Superior temporal gyrus (tissue), 1 donor: ENCODE measurements at regions not wholly inside any gene's neighbourhood (a gene's known extent, or its start where the extent isn't known, plus 50 kb on each side); places are given as distances from the start of the nearest gene placed in this dataset.

Experiments
- DNase-seq: peaks from one replicate; pipeline ENCODE4 v3.0.0-alpha.2; 2016; ENCODE audit errors: extremely low spot score

DNA sequence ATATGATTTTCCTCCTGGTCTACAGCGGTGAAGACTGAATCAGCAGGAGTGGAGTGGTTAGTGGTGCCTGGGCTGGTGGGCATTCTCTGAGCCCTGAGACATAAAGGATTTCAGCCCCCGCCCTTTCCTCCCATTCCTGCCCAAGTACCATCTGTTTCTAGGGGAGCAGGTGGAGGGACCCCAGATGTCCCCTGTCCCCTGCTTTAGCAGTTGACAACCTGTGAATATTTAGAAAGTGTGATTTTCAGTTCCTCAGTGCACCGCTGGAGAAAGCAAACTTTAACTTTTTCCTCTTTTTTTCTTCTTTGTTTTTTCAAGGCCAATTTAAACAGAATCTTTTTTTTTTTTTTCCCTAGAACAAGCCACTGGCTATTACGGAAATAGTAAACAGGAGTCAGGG lies 163.8 kb upstream of the MYL2 start:
- DNase-seq: no peak

DNA sequence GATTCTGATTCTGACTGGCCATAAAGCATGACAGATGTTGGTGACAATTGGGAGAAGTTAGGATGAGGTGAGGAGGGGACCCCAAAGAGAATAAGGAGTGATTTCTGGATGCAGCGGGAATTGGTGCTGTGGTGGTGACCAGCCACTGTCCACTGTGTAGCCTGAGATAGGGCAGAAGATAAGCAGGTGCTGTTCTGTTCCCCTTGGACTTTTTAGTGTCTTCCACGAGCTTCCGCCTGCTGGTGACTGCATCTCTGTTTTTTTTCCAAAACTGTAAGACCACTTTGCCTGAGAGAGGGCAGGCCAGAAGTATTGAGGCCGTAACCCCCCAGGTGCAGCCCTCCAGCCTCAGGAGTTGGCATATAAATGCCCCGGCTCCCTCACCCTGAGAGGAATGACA lies 161.2 kb upstream of the MYL2 start:
- no peak for DNase-seq

DNA sequence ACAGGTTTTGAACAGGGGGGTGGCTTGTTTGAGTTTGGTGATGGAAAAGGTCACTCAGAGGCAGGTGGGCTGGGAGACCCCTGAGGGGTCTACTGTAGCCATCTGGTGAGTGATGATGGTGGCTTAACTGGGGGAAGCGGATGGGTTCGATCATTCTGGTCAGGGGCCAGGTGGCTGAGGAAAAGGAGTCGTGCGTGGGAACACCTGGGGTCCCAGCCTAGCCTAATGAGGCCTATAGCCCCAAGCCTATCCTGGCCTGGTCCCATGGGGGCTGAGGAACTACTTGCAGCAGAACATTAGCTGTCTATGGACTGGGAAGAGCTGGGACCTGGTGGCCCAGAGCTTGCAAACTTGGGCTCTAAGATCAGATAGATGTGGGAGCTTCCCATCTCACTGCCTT lies 158.4 kb upstream of the MYL2 start:
- DNase-seq: no peak

DNA sequence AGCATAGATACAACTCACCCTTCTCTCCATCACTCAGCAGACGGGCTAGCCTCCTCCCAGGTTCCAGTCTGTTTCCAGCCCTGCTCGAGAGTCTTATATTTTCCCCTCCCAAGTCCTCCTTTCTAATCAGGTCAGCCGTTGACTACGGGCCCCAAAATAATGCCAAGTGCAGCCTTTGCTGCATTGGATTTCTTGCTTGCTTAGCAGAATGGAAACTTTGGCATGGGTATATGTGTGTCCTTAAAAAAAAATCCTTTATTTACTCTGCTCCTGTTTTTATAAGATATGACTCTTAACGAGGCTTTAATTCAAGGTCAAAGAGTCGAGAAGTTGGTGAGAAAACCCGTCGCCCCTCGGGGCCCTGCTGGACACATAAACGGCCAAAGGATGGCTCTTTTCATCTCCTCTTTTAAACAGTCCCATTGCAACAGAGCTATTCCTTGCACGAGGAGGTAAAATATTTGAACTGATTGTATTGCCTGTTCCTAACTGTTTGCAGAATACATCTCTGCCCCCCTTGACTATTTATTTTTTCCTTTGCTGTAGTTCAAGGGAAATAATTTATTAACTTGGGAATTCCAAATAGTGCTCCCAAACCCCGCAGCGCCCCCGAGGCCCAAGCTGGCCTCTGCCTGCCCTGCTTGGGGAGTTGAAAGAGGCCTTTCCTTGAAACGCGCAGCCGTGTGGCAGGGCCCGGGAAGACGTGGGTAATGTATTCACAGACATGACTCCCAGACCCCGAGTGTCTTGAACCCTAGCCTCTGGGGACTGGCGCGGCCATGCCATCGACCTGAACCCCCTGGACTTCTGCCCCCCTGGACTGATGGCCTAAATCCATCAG lies 156.5 kb upstream of the MYL2 start:
- no peak for DNase-seq

DNA sequence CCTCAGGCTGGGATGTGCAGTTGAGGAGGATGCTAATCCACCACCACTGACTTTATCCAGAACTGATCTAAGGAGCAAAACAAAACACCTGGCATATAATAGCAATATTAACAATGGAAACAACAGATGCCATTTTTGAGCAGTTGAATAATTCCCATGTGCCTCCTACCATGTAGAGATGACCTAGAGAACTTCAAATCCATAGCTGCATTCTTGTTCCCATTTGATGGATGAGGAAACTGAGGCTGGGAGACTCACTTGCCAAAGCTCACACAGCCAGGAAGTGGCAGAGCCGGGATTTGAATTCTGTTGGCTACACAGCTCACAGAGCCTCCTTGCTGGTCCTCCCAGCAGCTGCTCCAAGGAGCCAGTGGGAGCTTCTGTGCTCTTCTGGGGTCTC lies 155.8 kb upstream of the MYL2 start:
- no peak for DNase-seq

DNA sequence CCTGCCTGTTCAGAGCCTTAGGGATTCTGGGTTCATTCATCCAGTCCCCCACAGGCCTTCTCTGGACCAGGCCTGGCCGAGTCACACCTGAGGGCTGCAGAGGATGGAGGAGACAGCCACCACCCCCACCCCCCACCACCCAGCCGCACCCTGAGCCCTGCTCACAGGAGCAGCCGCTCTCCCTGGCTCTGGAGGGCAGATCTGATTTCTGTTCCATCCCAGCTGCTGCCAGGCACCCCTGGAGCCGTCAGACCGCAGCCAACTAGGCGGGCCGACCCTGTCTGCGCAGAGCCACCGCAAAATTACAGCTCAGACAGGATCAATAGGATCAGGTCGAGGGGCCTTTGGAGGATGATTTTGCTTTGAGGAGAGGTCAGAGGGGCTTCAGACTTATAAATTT lies 154.6 kb upstream of the MYL2 start:
- no peak for DNase-seq

DNA sequence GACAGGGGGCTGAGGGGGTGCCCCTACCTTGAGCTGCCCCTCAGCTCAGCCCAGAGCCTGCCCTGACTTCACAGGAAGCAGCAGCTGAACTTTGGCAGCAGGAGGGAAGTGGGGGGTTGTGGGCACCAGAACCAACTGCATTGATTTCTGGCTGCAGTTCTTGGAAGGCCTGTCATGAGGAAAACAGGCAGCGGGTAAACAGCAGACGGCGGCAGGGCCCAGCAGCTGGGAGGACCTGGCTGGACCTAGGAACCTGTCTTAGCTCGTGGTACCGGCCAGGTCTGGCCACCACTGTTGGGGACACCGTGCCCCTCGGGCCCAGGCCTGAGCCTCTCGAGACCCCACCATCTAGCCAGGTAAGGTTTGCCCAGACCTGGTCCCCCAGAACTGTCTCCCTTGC lies 154.2 kb upstream of the MYL2 start:
- no peak for DNase-seq

DNA sequence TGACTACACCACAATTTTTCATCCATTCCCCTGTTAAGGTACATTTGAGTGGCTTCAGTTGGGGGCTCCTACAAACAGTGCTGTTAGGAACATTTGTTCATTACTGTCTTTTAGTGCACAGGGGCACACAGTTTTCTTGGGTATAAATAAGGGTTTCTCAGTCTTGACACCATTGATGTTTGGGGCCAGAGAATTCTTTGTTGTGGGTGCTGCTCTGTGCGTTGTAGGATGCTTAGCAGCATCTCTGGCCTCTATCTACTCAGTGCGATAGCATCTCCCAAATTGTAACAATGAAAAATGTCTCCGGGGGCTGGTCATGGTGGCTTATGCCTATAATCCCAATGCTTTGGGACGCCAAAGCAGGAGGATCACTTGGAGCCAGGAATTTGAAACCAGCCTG lies 153.0 kb upstream of the MYL2 start:
- DNase-seq: no peak

DNA sequence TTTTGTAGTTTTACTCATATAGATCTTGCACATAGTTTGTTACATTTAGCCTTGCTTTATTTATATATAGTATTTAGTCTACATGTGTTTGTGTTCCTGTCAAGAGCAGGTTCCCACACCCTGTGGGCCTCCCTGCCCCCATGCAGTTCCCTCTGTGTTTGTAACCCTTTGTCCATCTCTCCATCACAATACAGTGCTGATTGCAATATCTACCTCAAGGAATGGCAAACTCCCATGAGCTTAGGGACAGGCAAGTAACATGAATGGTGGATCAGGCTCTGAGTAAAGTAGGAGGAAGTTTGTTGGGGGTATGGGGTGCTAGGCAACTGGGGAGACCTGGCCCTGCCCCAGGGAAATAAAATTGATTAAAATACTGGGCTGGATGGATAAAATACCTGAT lies 151.9 kb upstream of the MYL2 start:
- DNase-seq: no peak

DNA sequence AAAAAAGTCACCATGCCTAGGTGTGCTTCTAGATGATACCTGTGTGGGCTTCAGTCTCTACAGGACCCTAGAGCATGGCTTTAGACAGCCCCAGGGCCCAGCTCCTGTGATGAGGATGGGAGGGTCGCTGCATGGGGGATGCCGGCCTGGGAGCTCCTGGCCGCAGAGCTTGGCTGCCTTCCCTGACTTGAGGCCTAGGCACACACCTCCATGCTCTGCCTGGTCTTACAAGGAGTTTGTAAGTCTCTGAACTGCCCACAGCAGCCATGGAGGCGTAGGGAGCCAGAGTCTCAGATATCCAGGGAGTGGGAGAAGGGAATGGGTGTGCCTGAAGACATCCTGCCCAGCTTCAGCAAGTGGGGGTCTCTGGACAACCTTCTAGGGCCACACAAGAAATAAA lies 149.5 kb upstream of the MYL2 start:
- DNase-seq: no peak

DNA sequence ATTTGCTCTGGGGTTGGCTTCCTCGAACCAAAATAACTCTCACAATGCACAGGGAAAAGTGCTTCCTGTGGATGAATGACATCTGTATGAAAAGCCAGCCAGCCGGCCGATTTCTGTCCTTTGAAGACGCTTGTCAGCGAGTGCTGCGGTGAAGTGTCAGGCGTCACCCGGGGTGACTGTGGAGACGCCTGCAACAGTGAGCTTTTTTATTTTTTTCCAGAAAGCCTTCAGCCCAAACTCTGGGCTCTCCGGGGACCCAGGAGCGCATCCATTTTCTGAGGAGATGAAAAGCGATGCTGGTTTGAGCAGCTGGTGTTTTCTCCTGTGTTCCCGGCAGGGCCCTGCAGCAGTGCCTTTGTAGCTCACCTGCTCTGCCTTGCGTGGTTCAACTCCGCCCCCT lies 147.9 kb upstream of the MYL2 start:
- DNase-seq: no peak

DNA sequence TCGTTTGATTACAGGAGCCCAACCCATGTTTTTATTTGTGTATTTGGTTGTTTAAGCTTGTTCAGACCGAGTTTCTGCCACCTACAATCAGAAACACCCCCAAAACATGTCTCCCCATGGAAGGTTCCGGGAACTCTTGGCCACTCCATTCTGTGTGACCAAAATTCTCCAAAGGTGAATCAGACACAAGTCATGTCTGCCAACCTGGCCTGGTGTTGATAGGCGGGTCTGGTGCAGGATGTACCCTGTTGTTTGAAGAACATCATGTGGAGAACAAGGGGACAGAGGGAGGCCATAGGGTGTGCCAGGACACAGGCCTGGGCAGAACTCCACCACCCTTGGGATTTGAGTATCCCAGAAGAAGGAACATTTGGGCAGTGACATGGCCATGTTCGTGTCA lies 147.1 kb upstream of the MYL2 start:
- no peak for DNase-seq

DNA sequence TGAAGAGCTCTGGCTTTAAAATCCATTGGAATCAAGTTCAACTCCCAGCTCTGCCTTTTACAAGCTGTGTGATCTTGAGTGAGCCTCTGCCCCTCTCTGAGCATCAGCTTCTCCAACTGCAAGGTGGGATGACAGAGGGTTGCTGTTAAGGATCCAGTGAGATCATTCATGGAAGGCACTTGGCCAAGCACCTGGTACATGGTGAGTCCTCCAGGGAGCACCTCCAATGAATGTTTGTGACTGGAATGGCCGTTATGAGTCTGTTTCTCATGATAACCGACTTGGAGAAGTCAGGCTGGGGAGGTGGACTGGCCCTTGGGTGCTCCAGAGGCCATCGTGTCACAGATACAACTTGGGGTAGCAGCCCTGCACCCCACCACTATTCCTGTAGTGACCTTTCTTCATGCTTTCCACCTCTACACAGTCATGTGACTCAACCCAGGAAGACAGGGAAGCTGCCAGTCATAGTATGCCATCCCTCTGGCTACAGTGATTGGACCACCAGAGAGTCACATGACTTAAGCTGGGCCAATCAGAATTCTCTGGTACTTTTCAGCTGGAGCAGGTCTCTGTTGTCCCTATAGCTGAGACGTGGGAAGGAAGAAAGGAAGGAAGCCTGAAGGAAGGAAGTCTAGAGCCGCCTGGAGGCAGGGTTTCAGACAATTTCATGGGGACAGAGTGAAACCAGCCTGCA lies 146.5 kb upstream of the MYL2 start:
- DNase-seq: no peak

DNA sequence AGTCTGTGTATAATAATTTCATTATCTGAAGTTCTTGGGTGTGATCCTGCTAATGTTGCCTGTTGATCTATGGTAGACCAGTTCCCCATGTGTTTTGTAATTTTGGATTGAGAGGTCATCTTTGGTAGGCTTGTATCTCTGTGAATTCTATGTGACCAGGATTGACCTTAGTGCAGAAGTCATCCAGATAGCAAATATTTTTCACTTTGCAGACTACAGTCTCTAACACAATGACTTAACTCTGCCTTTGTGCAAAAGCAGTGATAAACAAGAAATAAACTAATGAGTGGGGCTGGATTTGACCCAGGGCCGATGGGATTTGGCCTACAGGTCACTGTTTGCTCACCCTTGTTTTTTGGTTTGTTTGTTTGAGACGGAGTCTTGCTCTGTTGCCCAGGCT lies 144.6 kb upstream of the MYL2 start:
- DNase-seq: no peak

DNA sequence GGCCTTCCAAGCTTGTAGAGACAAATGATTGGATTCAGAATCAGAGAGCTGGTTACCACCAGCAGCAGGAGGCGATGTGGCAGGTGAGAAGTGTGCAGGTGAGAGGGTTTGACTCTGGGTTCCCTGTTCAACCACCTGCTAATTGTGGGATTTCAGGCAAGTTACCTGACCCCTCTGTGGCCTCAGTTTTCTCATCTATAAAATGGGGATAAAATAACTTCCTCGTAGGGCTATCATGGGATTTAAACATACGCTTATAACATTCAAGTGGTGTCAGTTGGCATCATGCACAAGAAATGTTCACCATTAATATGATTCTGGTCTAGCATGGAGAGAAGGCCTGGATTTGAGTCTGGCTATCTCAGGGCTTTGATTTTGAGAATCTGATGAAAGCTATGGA lies 143.8 kb upstream of the MYL2 start:
- DNase-seq: no peak

DNA sequence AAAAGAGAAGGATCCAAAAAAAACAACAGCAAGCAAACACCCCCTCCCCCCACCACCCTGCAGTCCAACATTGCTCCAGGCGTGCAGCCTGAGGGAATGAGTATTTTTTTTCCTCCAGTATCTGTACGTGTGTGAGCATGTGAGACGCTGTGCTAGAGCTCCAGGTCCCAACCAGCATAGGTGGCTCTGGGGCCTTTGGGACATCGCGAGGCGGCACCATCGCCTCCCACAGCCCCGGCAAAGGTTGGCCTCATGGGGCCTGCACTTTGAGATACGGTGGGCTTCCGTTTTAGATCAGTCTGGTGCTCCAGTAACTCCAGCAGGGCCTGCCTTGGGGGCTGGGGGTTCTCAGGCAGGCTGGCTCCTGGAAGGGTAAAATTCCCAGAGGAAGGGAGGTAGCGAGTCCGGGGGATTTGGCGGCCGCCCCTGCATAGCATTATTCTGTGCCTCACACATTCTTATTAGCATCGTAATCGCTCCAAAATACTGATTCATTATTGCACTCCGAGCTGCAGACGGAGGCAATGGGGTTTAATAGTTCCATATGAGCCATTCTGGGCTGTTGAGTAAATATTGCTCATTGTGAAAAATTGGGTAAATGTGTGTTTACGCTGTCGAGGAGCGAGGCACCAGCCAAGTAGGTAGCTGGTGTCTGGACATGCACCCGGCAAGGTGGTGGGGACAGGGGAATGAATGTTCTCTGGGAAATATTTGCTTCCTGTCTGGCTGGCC lies 143.1 kb upstream of the MYL2 start:
- DNase-seq: no peak

DNA sequence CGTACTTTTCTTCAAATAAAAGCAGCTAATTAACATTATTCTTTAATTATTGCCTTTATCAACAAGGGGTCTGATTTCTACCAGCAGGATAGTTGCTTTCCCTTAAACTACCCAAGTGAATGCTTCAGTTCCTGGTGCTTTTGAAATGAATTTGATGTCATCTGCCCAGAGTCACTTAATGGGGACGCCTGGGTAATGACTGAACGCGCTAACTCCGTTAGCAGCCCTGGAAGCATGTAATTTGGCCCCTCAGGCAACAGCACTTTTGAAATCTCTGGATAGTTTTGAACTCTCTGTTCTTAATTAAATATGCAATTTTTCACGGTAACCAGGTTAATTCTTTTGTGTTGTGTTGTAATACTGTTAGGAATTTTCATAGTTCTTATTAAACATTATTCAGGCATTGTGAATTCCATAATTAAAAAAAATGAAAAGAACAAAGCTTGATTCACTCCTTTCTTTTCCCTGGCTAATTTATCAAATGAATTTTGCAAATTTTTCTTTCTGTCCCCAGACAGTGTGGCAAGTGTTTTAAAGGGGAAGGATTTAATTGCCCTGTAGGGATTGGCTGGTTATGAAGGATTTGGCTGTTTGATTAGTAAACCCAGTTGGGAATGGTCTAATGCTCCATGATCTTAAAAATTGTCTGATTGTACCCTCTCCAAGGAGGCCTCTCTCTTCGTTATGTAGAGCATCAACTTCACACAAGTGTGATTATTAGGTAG lies 137.5 kb upstream of the MYL2 start:
- no peak for DNase-seq

DNA sequence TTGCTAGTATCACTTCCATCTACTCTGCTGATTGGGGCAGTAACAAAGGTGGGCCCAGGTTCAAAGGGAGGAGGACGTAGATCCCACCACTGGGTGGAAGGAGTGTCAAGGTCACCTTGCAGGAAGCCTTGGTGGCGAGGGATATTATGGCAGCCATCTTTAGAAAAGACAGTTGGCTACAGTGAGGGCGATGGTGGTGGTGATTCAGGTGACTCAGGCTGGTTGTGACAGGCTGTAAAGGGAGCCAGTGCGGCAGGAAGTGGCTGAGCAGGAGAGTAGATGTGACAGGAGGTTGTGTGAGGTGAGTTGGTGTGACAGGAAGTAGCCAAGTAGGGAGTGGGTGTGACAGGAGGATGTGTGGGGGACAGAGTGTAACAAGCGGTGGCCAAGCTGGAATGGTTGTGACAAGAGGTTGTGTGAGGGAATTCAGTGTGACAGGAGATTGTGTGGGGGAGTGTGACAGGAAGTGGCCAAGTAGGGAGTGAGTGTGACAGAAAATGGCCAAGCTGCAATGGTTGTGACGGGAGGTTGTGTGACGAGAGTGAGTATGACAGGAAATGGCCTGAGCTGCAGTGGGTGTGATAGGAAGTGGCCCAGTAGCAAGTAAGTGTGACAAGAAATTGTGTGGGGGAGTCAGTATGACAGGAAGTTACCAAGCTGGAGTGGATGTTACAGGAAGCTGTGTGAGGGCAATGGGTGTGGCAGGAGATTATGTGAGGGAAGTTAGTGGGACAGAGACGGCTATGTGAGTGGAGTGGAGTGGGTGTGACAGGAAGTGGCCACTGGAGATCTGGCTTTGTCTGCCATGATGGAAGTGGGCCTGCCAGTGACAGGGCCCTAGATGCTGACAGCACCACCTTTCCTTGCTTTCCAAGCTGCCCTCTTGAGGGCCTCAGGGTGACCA lies 136.5 kb upstream of the MYL2 start:
- DNase-seq: no peak

DNA sequence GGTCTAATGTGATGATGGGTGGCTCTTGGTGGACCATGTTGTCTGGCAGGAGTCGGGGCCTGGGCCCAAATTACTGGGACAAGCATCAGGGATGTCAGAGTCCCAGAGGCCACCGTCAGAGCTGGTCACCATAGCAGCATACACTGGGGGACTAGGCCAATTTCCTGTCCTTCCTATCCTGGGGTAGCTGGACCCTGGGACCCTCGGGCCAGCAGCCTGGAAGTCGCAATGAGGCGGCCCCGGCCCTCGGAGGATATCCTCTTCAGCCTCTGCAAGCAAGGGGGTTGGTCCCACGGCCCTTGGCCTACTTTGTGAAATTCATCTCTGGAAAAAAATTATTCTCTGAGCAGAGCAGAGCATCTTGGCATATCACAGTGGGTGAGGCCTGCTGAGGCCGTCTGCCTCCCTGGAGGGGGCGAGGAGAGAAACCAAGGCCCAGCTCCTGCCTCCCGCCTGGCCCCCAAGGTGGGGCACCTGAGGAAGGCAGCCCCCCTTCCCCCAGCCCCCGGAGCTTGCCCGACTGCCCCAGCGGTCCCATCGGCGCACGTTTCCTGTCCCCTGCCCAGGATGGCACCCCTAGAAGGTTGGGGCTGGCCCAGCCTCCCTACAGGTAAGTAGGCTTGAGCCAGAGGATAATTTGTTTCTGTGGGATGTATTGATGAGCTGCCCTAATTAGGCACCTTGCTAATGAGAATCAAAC lies 135.0 kb upstream of the MYL2 start:
- DNase-seq: no peak

DNA sequence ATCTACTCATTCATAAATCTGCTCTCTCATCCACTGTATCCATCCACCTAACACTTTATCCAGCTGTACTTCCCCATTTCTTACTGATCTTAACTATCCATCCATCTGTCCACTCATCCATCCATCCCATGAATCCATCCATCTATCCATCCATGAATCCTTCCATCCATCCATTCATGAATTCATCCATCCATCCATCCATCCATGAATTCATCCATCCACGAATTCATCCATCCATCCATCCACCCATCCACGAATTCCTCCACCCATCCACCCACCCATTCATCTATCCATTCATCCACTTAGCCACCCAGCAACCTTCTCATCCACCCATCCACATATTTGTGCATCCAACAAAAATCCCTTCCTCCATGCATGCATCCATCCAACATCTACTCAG lies 128.6 kb upstream of the MYL2 start:
- DNase-seq: no peak

DNA sequence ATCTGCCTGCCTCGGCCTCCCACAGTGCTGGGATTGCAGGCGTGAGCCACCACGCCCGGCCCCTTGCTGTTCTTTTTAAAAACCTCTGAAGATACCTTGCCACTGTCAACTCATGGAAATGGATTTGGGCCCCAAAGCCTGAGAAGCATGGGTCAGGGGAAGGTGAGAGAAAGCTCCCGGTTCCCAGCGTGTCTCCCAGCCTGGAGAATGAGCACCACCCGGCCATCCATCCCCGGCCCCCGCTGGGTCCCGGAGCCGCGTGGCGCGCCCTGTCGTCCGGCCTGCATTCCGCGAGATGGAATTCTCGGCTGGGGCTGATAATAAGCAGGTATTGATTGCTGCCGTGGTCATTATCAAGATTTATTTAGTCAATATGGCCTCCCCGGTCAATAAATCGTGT lies 126.5 kb upstream of the MYL2 start:
- no peak for DNase-seq
